PC-3 (cell line): ENCODE measurements at regions not wholly inside any gene's neighbourhood (a gene's known extent, or its start where the extent isn't known, plus 50 kb on each side); places are given as distances from the start of the nearest gene placed in this dataset.

Experiments
- ATAC-seq: fragments of 200-7000 bp; cut with Tn5 transposase; 2 replicates; pipeline ENCODE4 v1.9.1; 2020; ENCODE audit warnings: mild to moderate bottlenecking, moderate library complexity
- BruUV-seq: library from RNA; stranded (reverse); fragments of 400-500 nt; replicated peaks from 2 replicates; lab custom pipeline; 2021; lab: Mats Ljungman, UMichigan
- CTCF ChIA-PET: fragments of 300-600 bp; sonication (Branson Sonifier 250); formaldehyde crosslinking; loops from one replicate; lab custom pipeline; 2022; ENCODE audit warnings: antibody characterized with exemption; lab: Charles Lee
- POLR2A ChIA-PET: fragments of 300-600 bp; sonication (Branson Sonifier 250); formaldehyde crosslinking; loops from one replicate; lab custom pipeline; 2022; ENCODE audit warnings: antibody characterized with exemption; ENCODE audit not compliant: unreplicated experiment; lab: Charles Lee
- DNase-seq: peaks from one replicate; pipeline ENCODE4 v3.0.0-alpha.2; 2015
- H2AFZ ChIP-seq: fragments of 300-600 bp; sonication (generic); 2 replicates; pipeline ENCODE4 v1.6.0; 2016; ENCODE audit warnings: antibody characterized with exemption, low read length
- H3F3A ChIP-seq: fragments of 300-600 bp; sonication (generic); one replicate; pipeline ENCODE4 v1.6.0; 2017; ENCODE audit warnings: antibody characterized with exemption, low read length, control low read depth, mild to moderate bottlenecking; ENCODE audit not compliant: unreplicated experiment
- H3K27ac ChIP-seq: fragments of 300-600 bp; sonication (generic); 2 replicates; pipeline ENCODE4 v1.5.1; 2016; ENCODE audit warnings: mild to moderate bottlenecking, low read length
- H3K27me3 ChIP-seq: fragments of 300-600 bp; sonication (generic); 2 replicates; pipeline ENCODE4 v1.6.1; 2016; ENCODE audit warnings: low read length, mixed read lengths
- H3K36me3 ChIP-seq: fragments of 300-600 bp; sonication (generic); 2 replicates; pipeline ENCODE4 v1.6.1; 2016; ENCODE audit warnings: low read depth, mixed run types, low read length, mixed read lengths
- H3K4me1 ChIP-seq: fragments of 300-600 bp; sonication (generic); 2 replicates; pipeline ENCODE4 v1.5.1; 2016; ENCODE audit warnings: low read length; ENCODE audit not compliant: insufficient read depth
- H3K4me2 ChIP-seq: fragments of 300-600 bp; sonication (generic); 2 replicates; pipeline ENCODE4 v1.6.0; 2016; ENCODE audit warnings: low read length
- H3K4me3 ChIP-seq: fragments of 300-600 bp; sonication (generic); 2 replicates; pipeline ENCODE4 v1.5.1; 2016; ENCODE audit warnings: mild to moderate bottlenecking, low read length, mixed read lengths
- H3K79me2 ChIP-seq: fragments of 300-600 bp; sonication (generic); 2 replicates; pipeline ENCODE4 v1.6.1; 2017; ENCODE audit warnings: low read length, mixed read lengths
- H3K9ac ChIP-seq: fragments of 300-600 bp; sonication (generic); 2 replicates; pipeline ENCODE4 v1.6.0; 2016; ENCODE audit warnings: mild to moderate bottlenecking, low read length
- H3K9me2 ChIP-seq: fragments of 300-600 bp; sonication (generic); replicated peaks from 2 replicates; pipeline ENCODE4 v1.6.1; 2016; ENCODE audit warnings: mixed run types, low read length, mixed read lengths
- H3K9me3 ChIP-seq: fragments of 300-600 bp; sonication (generic); 2 replicates; pipeline ENCODE4 v1.6.1; 2016; ENCODE audit warnings: low read length, mixed read lengths
- H4K20me1 ChIP-seq: fragments of 300-600 bp; sonication (generic); 2 replicates; pipeline ENCODE4 v1.6.1; 2016; ENCODE audit warnings: low read length, mixed read lengths
- CTCF ChIP-seq: fragments of 300-600 bp; sonication (generic); conservative IDR thresholded peaks from 2 replicates; pipeline ENCODE4 v1.5.1; 2017; ENCODE audit warnings: antibody characterized with exemption, low read depth, mild to moderate bottlenecking, low read length
- EZH2 ChIP-seq: fragments of 300-600 bp; sonication (generic); IDR thresholded peaks from one replicate; pipeline ENCODE4 v1.6.1; 2017; ENCODE audit warnings: antibody characterized with exemption, mild to moderate bottlenecking, low read length; ENCODE audit not compliant: unreplicated experiment
- EZH2phosphoT487 ChIP-seq: fragments of 300-600 bp; sonication (generic); IDR thresholded peaks from 2 replicates; pipeline ENCODE4 v1.6.1; 2018; ENCODE audit warnings: mild to moderate bottlenecking, antibody characterized with exemption, low read length, borderline replicate concordance
- intact Hi-C: fragments of 100-400 bp; cut with micrococcal nuclease; formaldehyde crosslinking; loops from 2 replicates; pipeline ENCODE4 v1.9.0; 2023

GRCh38 chr10:120022357-120022756 is 129.8 kb downstream of the SEC23IP start:
- intact Hi-C loops = no loop called here
- ATAC-seq = no peak
- DNase-seq = no peak
- H3K4me1 ChIP-seq = no peaks in the 10 kb centered on the region
- H3K9me2 ChIP-seq = no peaks in the 10 kb centered on the region
- POLR2A ChIA-PET = no interaction called here
- no peak overlapping the region for H3K27ac ChIP-seq
- peaks cover 7% of the 10 kb centered on the region for H3K27me3 ChIP-seq
- no peaks in the 10 kb centered on the region for H4K20me1 ChIP-seq
- no peak overlapping the region for H3K4me2 ChIP-seq
- no peaks in the 10 kb centered on the region for H3K79me2 ChIP-seq
- no peaks in the 10 kb centered on the region for H3K36me3 ChIP-seq
- CTCF ChIA-PET = no interaction called here
- no peak overlapping the region for H2AFZ ChIP-seq
- H3K9ac ChIP-seq = no peak overlapping the region
- no TSS peak for BruUV-seq
- TF ChIP-seq EZH2phosphoT487 (no peak), EZH2 (no peak), CTCF (no peak)
- H3K9me3 ChIP-seq = no peaks in the 10 kb centered on the region
- H3K4me3 ChIP-seq = no peak overlapping the region
- H3F3A ChIP-seq = no peaks in the 10 kb centered on the region

- no TSS peak for BruUV-seq
- Histone ChIP-seq H2AFZ (no peak overlapping the region), H3K4me2 (no peak overlapping the region), H3K27ac (no peak overlapping the region), H3K9me2 (no peaks in the 10 kb centered on the region), H3F3A (no peaks in the 10 kb centered on the region), H3K36me3 (no peaks in the 10 kb centered on the region), H3K4me1 (no peaks in the 10 kb centered on the region), H3K9ac (no peak overlapping the region), H3K4me3 (no peak overlapping the region), H3K27me3 (no peaks in the 10 kb centered on the region; the same call in 1 of the 2 replicates), H4K20me1 (no peaks in the 10 kb centered on the region), H3K9me3 (no peaks in the 10 kb centered on the region), H3K79me2 (no peaks in the 10 kb centered on the region)
- intact Hi-C loops = no loop called here
- ATAC-seq (no peak), DNase-seq (no peak)
- CTCF ChIA-PET = no interaction called here
- POLR2A ChIA-PET = no interaction called here
- TF ChIP-seq CTCF (no peak), EZH2phosphoT487 (no peak), EZH2 (no peak)
Measured at GRCh38 chr10:120034236-120034635, 141.7 kb downstream of the SEC23IP start.

- no TSS peak for BruUV-seq
- Histone ChIP-seq H3F3A (no peaks in the 10 kb centered on the region), H3K9me2 (no peaks in the 10 kb centered on the region), H3K4me1 (no peaks in the 10 kb centered on the region), H3K27ac (no peak overlapping the region), H3K79me2 (no peaks in the 10 kb centered on the region), H3K27me3 (no peaks in the 10 kb centered on the region; the same call in 1 of the 2 replicates), H3K4me2 (no peak overlapping the region), H3K36me3 (no peaks in the 10 kb centered on the region), H4K20me1 (no peaks in the 10 kb centered on the region), H3K4me3 (no peak overlapping the region), H3K9me3 (no peaks in the 10 kb centered on the region), H2AFZ (no peak overlapping the region), H3K9ac (no peak overlapping the region)
- POLR2A ChIA-PET = no interaction called here
- ATAC-seq (no peak), DNase-seq (no peak)
- CTCF ChIA-PET = no interaction called here
- intact Hi-C loops = no loop called here
- TF ChIP-seq EZH2 (no peak), CTCF (no peak), EZH2phosphoT487 (no peak)
Measured at GRCh38 chr10:120039046-120039445, 146.5 kb downstream of the SEC23IP start.
